NCI-H446 treated with DMSO at 0.1 percent for 48 hours (cell line): ENCODE measurements at regions not wholly inside any gene's neighbourhood (a gene's known extent, or its start where the extent isn't known, plus 50 kb on each side); places are given as distances from the start of the nearest gene placed in this dataset.

Experiments used
- DNase-seq: peaks from one replicate; lab custom pipeline; 2025; lab: John Stamatoyannopoulos, UW

GRCh38 chr19:28972058-28972852 lies 240.7 kb downstream of the UQCRFS1 start:
- DNase-seq: no peak

DNA sequence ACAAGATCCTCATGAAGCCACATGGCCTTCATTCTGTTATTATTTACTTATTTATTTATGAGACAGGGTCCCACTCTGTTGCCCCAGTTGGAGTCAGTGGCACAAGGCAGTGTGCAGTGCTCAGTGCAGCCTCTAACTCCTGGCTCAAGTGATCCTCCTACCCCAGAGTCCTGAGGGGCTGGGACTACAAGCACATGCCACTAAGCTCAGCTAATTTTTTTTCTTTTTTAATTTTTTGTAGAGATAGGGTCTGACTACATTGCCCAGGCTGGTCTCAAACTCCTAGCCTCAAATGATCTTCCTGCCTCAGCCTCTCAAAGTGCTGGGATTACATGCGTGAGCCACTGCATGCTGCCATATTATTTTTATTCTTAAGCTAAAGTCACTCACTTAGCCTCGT lies 241.4 kb downstream of the UQCRFS1 start:
- DNase-seq: no peak

DNA sequence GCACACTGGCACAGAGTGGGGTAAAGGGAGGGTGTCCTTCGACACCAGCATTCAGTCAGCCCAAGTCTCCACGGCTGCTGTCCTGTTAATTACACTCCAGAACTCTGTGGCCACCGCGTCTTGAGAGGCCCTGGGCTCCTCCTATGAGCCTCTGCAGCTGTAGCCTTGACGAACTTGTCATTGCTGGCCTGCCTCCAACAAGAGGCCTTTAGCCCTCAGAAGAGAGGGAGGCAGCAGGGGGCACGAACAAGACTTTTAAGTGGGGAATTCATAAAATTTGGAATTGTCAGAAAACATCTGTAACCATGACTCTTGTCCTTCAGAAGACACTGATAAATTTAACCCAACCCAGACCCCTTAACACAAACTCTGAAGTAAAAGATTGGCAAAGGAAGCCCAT lies 241.9 kb downstream of the UQCRFS1 start:
- DNase-seq: no peak

- DNase-seq: no peak
Observed at GRCh38 chr19:28968721-28969120, 244.2 kb downstream of the UQCRFS1 start.

- DNase-seq: no peak
Observed at GRCh38 chr19:28966737-28967399, 246.1 kb downstream of the UQCRFS1 start.

GRCh38 chr19:28964500-28964899 lies 248.5 kb downstream of the UQCRFS1 start:
- DNase-seq: no peak

GRCh38 chr19:28963486-28964250 lies 249.3 kb downstream of the UQCRFS1 start:
- DNase-seq: no peak

- DNase-seq: no peak
Observed at GRCh38 chr19:28961772-28962500, 251.0 kb downstream of the UQCRFS1 start.

GRCh38 chr19:28960986-28961705 lies 251.8 kb downstream of the UQCRFS1 start:
- DNase-seq: no peak

DNA sequence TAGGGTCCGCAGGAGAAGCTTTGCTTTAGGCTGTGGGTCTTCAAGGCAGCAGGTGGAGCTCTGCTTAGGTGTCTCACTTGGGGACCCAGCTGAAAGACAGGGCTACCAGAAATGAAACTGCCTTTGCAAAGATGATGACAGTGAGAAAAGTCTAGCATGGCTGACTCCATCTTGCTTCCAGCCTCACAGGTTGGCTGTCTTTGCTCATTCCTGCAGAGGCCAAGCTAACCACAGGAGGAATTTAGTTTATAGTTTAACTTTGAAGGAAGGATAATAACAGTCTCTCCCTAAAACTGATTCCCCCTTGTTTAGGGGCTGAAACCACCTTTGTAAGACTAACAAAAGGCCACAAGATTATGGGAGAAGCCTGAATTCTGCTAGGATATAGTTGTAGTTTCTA lies 252.4 kb downstream of the UQCRFS1 start:
- no peak for DNase-seq

GRCh38 chr19:28956961-28957360 lies 256.0 kb downstream of the UQCRFS1 start:
- DNase-seq: no peak

DNA sequence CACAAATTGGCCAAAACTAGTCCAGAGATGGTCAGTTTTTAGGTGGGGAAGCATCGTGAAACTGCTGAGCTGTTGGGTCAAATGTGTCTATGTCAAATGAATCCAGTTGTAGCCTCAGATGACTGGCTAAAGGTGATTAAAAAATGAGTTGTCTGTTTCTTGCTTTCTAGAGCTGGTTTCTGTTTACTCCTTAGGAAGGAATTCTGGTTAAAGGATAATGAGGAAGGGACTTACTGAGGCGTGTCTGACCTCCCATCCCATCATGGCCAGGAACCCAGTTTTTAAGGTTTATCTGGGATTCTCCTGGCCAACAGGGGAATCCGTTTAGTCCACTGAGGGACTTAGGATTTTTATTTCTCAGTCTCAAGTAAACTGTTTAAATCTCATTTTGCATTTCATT lies 256.5 kb downstream of the UQCRFS1 start:
- DNase-seq: no peak

DNA sequence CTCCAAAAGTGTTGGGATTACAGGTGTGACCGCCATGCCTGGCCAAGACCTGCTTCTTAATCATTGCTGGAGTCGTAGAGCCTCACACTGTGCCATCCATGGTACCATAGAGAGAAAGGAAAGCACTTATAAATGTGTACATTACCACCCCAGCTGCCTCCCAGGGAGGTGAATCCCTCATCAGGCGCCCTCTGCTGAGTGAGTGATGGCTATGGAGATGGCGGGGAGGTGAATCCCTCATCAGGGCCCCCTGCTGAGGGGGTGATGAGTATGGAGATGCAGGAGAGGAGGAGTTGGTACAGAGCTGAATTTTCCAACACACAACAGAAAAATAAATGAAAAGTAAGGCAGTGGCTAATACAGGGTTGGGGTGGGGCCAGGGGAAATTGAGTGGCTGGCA lies 263.4 kb downstream of the UQCRFS1 start:
- no peak for DNase-seq

DNA sequence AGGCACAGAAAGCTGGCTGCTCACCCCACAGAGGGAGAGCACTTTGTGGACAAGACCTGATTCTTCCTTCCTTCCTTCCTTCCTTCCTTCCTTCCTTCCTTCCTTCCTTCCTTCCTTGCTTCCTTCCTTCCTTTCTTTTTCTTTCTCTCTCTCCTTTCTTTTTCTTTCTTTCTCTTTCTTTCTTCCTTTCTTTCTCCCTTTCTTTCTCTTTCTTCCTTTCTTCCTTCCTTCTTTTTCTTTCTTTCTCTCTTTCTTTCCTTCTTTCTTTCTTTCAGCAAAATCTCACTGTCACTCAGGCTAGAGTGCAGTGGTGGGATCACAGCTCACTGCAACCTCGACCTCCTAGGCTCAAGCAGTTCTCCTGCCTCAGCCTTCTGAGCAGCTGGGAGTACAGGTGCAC lies 263.9 kb downstream of the UQCRFS1 start:
- DNase-seq: no peak

GRCh38 chr19:28948566-28948965 lies 264.4 kb downstream of the UQCRFS1 start:
- DNase-seq: no peak

- DNase-seq: no peak
Observed at GRCh38 chr19:28948026-28948425, 264.9 kb downstream of the UQCRFS1 start.

DNA sequence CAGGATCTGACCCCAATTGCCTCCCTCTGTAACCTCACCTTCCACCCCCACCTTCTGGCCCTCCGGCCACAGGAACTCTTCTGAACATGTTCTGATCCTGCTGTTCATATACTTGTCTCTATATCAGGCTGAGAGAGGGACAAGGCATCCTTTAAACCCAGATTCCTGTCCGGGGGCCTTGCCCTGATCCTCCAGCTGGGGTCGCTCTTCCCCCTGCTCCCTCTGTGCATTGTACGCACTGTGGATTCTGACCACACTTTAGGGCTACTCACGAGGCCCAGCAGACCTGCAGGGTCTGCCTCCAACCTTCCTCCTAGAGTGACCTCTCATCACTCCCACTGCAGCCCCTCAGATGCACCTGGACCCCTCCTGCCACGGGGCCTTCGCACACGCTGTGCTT lies 269.3 kb downstream of the UQCRFS1 start:
- DNase-seq: no peak

DNA sequence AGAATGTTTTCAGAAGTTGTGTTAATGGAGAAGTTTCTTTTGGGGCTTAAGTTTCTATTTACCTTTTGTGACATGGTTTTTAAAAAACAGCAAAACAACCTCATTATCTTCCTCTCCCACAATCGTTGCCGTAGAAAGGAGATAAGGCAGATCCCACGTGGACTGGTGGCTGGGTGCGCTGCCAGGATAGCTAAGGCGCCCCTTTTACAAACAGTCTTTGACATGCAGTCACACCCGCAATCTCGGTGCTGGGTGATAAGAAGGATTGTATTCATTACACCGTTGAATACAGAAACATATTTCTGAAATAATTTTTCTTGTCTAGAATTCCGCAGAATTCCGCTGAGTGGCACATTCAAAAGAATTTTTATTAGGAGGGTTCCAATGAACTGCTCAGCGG lies 271.1 kb downstream of the UQCRFS1 start:
- no peak for DNase-seq

GRCh38 chr19:28940751-28941500 lies 272.0 kb downstream of the UQCRFS1 start:
- no peak for DNase-seq

- no peak for DNase-seq
Observed at GRCh38 chr19:28939236-28939635, 273.7 kb downstream of the UQCRFS1 start.

DNA sequence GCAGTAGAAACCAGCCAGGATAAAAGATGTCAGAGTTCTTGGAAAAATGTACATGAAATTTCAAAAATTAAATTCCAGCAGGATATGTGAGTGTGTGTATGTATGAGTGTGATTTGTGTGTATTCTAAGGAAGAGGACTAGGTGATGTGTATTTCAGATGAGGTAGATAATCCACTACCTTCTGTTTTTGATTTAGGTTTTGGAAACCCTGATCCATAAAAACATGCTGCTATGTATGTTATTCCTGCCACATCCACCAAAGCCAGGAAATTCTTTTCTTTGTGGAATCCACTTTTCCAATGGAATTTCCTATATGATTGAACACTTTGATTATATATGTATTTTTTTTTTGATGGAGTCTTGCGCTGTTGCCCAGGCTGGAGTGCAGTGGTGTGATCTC lies 276.9 kb downstream of the UQCRFS1 start:
- DNase-seq: no peak
